ENCODE measurements at regions not wholly inside any gene's neighbourhood (a gene's known extent, or its start where the extent isn't known, plus 50 kb on each side); places are given as distances from the start of the nearest gene placed in this dataset.
A peak's percentile ranks its signal among the peaks of the same experiment; 100 is the strongest.

DNA sequence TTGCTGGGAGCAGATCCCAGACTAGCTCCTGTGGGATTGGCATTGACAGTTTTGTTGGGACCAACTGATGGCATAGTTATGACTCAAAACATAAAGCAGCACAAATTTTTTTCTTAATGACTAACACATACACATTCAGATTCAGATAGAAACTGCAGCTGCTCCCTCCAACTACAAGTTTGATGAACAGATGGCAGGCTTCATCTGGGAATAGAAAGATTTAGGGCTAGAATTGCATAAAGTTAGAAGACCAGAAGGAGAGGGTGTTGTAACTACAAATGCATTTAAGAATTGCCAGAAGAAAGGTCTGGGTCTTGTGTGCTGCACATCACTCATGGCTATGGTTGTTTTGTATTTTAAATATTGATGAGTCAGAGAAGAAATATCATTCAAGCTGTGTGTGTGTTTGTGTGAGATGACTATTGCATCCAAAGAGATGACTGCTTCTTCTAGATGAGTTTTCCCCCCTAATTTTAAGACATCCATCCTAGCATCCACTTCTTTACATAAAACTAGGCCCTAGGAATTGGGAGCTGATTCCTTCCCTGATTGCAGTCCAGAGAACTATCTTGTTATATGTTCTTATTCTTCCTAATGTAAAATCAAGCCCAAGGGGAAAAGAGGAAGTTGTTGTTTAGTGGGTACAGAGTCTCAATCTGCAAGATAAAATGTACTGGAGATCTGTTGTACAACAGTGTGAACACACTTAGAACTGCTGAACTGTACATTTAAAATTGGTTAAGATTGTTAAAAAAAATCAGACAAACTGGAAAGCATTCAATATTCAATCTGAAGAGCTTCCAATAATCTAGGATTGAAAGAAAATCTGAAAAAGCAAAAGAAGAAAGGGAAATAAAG is 175.1 kb downstream of the PARM1 start:
- peaks cover 0 to under 1% (median 0%) of the 10 kb centered on the region in 6 donors for H3K4me1 ChIP-seq
- no peaks in the 10 kb centered on the region for H3K27me3 ChIP-seq (replicated peaks in 1 of 7)
- no peak overlapping the region for H3K4me3 ChIP-seq
- DNase-seq: no peak
- H3K9me3 ChIP-seq: peaks cover 0 to 7% (median 0%) of the 10 kb centered on the region in 8 donors
- H3K36me3 ChIP-seq: no peaks in the 10 kb centered on the region
- H3K27ac ChIP-seq: no peak overlapping the region
- intact Hi-C loops (cut with DNase I; ENCODE audit: low total_unique reads): no loop called here
- TF ChIP-seq, protein P1, sequence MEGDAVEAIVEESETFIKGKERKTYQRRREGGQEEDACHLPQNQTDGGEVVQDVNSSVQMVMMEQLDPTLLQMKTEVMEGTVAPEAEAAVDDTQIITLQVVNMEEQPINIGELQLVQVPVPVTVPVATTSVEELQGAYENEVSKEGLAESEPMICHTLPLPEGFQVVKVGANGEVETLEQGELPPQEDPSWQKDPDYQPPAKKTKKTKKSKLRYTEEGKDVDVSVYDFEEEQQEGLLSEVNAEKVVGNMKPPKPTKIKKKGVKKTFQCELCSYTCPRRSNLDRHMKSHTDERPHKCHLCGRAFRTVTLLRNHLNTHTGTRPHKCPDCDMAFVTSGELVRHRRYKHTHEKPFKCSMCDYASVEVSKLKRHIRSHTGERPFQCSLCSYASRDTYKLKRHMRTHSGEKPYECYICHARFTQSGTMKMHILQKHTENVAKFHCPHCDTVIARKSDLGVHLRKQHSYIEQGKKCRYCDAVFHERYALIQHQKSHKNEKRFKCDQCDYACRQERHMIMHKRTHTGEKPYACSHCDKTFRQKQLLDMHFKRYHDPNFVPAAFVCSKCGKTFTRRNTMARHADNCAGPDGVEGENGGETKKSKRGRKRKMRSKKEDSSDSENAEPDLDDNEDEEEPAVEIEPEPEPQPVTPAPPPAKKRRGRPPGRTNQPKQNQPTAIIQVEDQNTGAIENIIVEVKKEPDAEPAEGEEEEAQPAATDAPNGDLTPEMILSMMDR (IDR thresholded peaks at IDR 0.05 in 8 of 11, conservative IDR thresholded peaks at IDR 0.05 in 3 of 11): no peak
- TF ChIP-seq POLR2A (IDR thresholded peaks at IDR 0.05) (no peak), POLR2AphosphoS5 (IDR thresholded peaks at IDR 0.05) (no peak)

DNA sequence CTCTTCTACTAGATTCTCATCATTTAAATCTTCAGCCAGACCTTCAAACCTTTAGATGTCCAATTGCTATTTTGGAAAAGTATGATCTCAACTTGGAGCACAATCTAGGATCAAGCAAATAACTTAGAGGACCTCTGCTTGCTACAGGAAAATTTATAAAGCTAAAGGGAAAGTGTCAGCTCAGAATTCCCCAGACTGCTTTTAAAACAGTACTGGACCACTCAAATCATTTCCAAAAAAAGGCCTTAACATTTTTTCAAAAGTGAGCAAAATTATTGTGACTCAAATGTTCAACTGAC is 169.8 kb downstream of the PARM1 start:
- no peaks in the 10 kb centered on the region for H3K36me3 ChIP-seq
- H3K27ac ChIP-seq: peak overlapping the region in 2 of 8 donors; percentile 7 to 34
- peaks cover 0 to 25% (median 6%) of the 10 kb centered on the region in 8 donors for H3K9me3 ChIP-seq
- no peak for DNase-seq
- H3K4me1 ChIP-seq: peaks cover 0 to 8% (median 0%) of the 10 kb centered on the region in 6 donors
- intact Hi-C loops (cut with DNase I; ENCODE audit: low total_unique reads): no loop called here
- TF ChIP-seq POLR2AphosphoS5 (IDR thresholded peaks at IDR 0.05) (no peak), POLR2A (IDR thresholded peaks at IDR 0.05) (no peak)
- TF ChIP-seq, protein P1 (IDR thresholded peaks at IDR 0.05 in 8 of 11, conservative IDR thresholded peaks at IDR 0.05 in 3 of 11): no peak
- no peaks in the 10 kb centered on the region for H3K27me3 ChIP-seq (replicated peaks in 1 of 7)
- no peak overlapping the region for H3K4me3 ChIP-seq

DNA sequence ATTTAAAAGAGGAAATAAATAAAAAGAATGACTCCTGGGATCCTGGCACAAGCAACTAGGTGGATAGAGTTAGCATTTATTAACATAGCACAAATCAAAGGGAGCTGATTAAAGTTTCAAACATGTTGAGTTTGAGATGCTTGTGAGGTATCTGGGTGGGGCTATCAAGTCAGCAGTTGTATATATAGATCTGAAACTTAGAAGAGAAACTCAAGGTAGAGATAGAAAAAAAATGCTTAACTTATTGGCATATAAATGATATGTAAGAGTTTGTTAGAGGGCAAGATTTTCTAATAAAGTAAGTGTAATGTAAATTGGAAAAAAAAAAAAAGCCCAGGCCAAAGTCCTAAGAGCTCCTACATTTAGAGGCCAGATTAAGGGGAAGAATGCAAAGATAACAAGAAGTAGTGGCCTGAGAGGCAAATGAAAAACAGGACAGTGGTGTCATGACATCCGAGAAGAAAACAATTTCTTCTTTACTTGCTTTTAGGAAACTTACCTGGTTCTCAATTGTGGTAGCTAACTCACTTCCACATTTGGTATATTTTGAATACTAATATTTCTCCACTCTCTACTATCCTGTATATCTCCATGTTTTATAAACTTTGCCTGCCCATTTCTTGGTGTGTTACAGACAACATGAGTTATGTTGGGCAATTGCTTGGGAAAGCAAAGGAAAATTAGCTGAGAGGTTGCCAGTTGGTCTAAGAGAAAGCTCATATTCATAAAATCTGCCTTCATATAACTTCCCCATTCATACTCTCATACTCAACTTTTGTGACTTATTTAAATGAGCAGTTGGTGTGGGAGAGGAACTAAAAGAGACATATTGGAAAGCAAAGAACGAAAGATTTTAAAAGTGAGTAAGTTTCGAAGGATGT is 169.2 kb downstream of the PARM1 start:
- Histone ChIP-seq H3K27ac (peak overlapping the region in 3 of 8 donors; percentile 7 to 34 (median 31)), H3K4me1 (peaks cover 0 to 8% (median 0%) of the 10 kb centered on the region in 6 donors)
- WGBS, 5 donors: 50 to 80% (median 66%) methylated on average over 3 of the region's 3 CpGs

More for the DNA sequence above, 169.2 kb downstream of the PARM1 start:
- TF ChIP-seq, protein P1 (IDR thresholded peaks at IDR 0.05 in 8 of 11, conservative IDR thresholded peaks at IDR 0.05 in 3 of 11): no peak
- TF ChIP-seq POLR2A (IDR thresholded peaks at IDR 0.05): no peak
- no peak for TF ChIP-seq POLR2AphosphoS5 (IDR thresholded peaks at IDR 0.05)
- intact Hi-C loops (cut with DNase I; ENCODE audit: low total_unique reads): no loop called here
- Histone ChIP-seq H3K9me3 (peaks cover 0 to 29% (median 10%) of the 10 kb centered on the region in 8 donors), H3K4me3 (no peak overlapping the region), H3K27me3 (replicated peaks in 1 of 7) (no peaks in the 10 kb centered on the region), H3K36me3 (no peaks in the 10 kb centered on the region)
- DNase-seq: no peak

Small RNA genes lying in the stretch of these regions (small RNA-seq; reads per million reads assigned to genes)
- 0 reads per million in 4 donors for gene AC093870.1
